Medulla oblongata (tissue), 1 donor: ENCODE measurements at regions not wholly inside any gene's neighbourhood (a gene's known extent, or its start where the extent isn't known, plus 50 kb on each side); places are given as distances from the start of the nearest gene placed in this dataset.

ENCODE experiments used
- DNase-seq: peaks from one replicate; pipeline ENCODE4 v3.0.0-alpha.2; 2015; ENCODE audit errors: extremely low spot score

DNA sequence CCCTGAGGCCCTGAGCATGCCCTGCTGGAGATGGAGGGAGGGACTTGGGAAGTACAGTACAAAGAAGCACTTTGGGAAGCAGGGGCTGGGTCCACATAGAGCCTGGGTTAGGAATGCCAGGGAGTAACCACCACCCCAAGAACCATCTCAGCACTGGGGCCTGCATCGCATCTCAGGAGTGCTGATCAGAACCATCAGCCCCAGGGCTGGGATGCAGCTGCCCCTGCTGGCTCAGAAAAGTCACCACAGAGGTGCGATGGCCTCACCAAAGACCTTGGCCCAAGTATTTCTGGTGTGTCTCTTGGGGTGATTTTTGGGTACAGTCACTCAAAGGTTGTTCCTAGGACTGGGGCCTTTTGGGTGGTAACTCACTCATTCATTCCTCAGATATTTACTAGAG, 236.8 kb upstream of the MVB12B start:
- DNase-seq: no peak

DNA sequence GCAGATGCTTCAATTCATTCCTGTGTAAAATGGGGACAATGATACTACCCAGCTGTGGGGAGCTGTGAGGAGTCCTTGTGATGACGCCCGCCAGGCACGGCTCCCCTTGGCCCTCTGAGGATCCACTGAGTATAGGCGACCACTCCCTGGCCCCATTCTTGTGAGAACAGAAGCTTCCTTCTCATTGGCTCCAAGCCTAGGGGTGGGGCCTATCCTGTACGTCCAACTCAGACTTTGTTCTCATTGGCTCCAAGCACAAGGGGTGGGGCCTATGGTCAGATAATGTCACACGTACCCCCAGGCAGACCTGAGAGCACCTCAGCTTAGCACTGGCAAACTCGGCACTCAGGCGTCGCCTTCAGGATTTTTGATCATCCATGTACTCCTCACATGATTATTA, 232.9 kb upstream of the MVB12B start:
- no peak for DNase-seq

DNA sequence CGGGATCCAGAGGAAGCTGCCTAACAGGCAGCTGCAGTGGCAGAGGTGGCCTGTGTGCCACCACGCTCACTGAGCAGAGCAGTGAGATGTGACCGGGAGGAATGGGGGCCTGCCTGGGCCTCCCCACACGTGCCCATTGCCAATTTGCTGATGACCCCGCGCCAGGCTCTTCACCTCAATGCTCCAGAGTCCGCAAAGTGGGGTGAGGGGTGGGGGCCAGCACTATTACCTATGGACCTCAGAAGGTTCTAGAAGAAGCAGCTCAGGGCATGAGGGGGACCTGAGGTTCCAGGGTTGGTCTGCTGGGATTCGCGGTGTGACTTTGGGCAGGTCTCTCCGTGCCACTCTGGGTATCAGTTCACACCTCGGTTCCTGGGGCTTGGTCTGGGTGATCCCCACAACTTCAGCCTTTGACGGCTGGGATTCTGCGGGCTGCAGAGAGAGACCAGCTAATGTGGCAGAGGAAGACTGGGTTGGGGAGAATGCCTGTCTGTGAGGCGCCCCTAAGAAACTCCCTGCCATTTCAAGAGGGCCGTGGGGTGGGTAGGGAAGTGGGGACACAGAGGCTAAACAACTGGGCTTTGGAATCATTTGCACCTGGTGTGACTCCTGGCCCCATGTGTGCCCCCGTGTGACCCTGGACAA, 231.0 kb upstream of the MVB12B start:
- no peak for DNase-seq

DNA sequence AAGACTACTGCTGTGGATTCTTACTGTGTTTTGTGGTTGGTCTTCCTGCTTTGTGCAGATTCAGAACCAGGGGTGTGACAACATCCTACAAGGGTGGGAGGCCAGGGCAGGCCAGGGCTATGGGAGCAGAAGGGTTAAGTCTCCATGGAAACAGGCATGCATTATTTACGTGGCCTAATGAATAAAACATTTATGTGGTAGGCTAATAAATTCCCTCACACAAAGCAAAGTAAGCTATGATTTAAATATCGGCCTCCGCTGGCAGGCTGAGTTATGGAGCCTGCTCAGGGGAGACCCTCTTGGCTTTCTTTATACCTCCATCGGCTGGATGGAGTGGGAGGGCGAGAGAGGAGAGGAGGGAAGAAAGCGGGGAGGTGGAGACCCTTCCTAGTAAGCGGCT, 230.3 kb upstream of the MVB12B start:
- no peak for DNase-seq

DNA sequence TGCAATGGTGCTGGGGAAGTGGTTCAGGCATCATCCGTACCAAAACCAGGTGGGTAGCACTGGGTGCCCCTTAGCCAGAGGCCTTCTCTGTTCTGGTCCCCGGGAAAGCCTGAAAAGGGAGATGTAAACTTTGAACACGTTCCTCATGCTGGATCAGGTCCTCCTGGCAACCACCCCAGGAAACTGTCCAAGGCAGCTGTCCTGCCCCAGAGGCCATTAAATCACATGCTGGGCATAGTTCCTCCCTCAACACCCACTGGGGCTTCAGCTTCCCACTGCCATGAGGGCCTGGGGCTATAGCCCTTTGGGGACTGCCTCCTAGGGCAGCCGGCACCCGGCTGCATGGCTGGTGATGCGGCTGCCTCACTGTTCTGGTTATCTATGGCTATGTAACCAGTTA, 228.9 kb upstream of the MVB12B start:
- DNase-seq: no peak

DNA sequence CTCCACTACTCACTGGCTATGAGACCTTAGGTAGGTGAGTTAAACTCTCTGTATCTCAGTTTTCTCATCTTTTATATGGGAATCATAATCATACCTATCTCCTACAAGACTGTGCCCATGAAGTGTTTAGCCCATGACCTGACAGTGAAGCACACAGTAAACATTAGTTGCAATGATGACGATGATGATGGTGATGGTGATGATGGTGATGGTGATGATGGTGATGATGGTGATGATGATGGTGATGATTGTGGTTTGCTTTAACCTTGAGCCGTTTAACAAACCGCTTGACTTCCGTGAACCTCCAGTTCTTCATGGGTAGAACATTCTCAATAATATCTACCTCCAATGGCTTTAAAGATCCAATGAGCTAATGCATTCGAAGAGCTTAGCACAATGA, 220.2 kb upstream of the MVB12B start:
- DNase-seq: no peak

DNA sequence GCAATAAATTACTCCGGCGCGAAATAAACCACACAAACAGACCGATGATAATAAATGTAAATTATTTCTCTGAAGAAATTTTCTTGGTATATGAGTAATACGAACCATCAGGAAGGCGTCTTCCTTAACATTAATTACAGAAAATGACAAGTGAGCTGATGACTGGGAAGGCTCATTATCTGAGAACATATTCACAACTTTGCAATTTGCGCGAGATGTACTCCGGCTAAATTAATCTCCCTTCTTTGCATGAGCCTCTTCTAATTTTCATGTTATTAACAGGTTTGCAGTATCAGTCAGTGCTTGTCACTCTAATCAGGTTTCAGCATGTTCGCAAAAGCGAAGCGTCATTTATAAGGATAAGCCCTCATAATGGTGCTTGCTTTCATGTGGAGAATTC, 218.9 kb upstream of the MVB12B start:
- DNase-seq: no peak

DNA sequence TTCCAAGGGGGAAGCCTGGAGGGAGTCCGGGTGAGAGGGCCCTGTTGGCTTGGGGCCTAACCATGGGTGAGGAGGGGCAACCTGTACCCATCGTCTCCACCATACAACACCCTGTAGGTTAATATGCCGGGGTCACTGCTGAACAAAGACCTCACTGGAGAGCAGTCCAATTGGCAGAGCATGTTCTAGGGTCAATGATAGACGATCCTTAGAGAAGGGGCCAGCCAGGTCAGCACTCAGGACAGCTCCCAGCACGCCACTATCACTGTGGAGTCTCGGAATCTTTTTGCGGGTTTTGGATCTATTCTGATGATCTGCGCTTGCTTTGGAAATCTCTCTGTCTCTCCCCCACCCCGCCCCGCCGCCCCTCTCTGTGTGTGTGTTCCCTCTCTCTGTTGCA, 218.4 kb upstream of the MVB12B start:
- no peak for DNase-seq

DNA sequence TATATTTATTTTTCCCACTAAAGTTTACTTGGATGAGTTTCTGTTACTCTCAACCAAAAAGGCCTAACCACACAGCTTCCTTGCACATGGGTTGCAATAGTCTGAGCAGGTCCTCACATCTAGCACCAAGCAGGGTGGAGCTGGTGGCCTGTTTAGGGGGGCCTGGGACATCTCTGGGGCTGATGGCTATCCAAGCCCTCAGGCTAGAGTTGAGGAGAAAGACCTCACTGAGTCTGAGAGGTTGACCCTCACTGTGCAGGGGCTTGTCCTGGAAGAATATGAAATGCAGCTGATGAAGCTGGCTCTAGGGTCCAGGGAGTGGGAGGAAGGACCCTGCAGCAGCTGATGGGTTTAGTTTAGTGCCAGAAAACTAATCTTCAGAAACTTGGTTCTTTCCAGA, 217.1 kb upstream of the MVB12B start:
- no peak for DNase-seq

DNA sequence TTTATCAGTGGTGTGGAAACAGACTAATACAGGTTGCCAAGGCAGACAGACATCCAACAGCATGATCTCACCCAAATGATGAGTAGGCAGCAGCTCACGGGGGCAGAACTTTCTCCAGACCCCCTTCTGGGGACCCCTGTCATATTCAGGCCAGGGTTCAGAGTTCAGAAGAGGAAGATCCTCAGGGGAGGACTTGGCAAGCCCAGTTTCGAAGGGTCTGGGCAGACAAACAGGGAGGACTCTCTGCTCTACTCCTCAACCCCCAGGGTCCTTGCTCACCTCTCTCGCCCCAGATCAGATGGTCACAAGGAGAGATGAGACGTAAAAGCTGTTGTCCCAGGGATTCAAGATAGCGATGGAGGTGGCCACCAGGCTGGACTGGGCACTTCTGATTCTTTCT, 215.1 kb upstream of the MVB12B start:
- no peak for DNase-seq

DNA sequence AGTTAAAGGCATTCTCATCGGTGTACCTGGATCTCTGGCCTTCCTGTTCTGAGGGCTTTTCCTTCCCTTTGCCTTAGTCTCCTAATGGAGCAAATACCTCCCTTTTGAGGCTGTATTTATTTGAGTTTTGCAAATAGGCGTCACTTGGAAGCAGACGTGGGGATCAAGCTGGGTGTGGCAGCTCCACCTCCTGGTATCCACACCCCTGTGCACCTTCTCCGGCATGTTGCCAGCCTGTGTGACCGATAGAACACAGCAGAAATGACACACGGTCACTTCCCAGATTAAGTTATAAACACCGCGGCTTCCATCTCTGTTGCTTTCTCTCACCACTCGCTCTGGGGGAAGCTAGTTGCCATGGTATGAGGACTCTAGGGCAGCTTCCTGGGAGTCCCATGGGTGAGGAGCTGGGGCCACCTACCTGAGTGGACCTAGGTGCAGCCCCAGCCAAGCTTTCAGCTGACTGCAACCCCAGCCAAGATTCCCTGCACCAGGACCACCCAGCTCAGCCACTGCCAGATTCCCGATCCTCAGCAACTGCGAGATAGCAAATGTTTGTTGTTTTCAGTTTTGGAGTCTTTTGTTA, 214.4 kb upstream of the MVB12B start:
- no peak for DNase-seq

DNA sequence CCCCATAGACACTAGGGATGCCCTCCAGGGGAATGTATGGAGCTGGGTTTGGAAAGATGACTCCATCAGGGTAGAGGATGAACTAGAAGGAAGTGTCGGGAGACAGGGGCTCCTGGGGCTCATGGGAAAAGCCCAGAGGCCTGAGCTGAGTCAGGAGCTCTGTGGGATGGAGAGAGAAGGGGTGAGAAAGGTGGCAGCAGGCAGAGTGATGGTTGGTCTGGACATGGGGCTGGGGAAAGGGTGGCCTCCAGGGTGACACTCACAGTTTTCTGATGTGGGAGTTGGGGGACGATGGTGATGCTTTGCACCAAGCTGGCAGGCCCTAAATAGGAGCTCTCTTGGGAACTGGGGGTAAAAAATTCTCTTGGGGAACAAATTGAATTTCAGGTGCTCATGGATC, 213.5 kb upstream of the MVB12B start:
- DNase-seq: no peak

DNA sequence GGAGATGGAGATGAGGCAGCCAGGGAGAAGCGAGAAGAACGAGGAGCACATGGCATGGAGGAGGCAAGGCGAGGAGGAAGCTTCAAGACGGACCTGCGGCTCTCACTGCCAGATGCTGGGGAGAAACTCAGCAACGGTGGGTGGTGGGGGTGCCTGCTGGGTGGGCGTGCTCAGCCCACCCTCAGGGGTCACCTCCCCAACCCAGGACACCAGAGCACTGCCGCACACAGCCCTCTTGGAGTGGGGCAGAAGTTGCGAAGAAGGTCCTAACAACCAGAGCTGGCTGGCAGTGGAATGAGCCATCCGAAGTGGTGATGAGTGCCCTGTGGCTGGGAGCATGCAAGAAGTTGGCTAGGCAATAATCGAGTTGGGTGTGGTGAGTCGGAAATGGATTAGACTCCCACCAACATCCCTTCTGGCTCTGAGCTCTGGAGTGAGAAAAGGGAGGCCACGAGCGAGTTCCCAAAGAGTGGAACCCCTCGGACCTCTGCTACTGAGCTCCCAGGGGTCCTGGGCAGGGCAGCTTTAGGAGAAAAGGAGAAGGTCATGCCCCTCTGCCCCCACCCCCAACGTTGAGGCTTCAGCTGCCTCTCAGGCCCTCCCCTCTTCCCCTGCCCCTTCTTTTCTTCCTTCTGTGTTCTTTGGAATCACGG, 212.7 kb upstream of the MVB12B start:
- DNase-seq: no peak

DNA sequence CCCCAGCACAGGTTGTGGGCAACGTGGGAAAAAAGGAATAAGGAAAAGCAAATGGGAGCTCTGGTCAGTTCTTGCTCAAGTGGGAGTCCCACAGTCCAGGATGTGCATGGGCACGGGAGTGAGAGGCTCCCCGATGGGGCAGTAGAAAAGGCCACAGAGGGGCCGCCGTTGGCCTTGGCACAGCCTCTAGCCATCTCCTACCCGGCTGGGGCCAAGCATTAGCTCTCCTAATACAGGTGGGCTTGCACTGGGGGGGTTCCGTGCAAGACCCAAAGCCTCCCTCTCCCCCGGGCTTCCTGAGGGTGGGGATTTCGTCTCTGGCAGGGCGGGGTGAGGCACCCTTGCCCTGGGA, 212.2 kb upstream of the MVB12B start:
- no peak for DNase-seq

DNA sequence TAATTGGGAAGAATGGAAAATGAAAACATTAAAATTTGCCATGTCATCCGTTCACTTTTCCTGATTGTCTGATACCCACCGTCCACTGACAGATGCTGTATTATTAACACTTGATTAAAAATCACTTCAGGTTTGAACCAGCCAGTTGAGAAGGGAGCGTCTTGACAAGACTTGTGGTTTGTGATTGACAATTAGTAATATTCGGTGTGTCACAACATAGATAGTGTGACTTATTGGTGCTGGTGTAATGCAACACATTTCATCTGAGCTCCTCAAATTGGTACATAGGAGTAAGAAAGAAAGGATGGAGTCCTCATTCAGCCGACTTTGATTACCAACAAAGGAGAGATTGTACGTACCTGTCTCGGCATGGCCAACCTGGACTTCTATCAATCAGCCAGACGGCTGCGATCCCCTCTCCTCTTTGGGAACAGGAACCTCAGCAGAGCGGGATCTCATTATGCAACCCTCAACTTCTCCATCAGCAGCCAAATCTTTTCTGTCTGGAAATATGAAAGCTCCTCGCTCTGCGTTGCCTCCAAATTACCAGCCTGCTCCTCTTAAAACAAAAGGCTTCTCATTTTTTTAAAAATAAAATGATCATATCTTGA, 211.7 kb upstream of the MVB12B start:
- DNase-seq: no peak

DNA sequence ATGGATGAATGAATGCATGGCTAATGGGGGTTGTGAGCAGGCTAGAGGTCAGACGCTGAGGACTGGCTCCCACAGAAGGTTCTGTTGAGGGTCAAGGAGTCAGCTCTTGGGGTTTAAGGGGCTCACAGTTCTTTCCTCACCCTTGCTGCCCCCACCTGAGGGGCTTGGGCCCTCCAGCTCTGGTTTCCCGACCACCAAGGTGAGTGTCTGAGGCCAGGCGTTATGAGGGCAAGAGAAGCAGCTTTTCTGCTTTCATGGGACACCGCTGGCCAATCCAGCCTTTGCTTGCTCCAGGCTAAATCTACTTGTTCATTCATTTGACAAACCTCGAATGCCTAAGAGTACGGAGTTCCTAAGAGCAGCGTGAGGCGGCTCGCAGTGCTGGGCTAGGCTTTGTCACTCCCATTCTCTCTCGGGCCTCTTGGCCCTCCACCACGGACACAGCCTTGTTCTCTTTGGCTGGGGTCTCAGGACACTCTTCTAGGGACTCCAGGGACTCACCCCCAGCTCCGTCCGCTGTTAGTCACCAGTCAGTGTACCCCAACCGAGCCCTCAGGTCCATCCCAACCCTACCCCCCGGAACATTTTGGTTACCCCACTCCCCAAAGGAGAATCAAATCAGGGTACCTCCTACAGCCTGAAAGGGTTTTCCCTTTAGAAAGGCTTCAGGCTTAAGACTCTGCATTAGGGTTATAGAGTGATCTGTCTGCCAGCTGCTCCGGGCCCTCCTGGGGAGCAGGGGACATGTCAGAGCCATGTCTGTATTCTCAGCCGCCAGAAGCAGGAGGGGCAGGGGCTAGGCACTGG, 210.1 kb upstream of the MVB12B start:
- no peak for DNase-seq

DNA sequence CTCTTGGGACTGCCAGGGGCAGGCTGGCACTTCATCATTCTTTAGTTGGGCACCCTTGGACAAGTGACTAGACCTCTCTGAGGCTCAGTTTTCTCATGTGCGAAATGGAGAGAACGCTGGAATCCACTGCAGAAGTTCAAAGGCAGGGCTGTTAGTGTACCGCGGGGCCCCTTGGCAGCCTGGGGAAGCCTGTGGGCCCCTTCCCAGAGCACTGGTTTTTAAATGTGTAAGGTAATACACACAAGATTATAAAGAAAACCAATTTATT, 209.5 kb upstream of the MVB12B start:
- DNase-seq: no peak

DNA sequence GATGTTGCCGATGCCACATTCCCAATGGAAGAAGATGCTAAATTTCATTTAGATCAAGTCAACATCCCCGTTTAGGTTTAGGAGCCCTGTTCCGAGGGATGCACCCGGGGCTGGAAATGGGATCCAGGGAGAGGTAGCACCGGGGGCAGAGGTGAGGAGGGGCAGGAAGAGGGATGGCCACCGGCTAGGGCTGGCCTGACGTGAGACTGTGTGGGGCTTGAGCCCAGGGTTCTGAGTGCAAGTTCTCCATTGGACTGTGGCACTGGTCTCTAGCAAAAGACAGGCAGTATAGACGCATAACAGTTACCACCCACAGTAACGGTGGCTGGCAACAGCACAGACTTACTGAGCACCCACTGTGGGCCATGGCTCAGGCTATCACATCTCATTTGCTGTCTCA, 209.0 kb upstream of the MVB12B start:
- no peak for DNase-seq

DNA sequence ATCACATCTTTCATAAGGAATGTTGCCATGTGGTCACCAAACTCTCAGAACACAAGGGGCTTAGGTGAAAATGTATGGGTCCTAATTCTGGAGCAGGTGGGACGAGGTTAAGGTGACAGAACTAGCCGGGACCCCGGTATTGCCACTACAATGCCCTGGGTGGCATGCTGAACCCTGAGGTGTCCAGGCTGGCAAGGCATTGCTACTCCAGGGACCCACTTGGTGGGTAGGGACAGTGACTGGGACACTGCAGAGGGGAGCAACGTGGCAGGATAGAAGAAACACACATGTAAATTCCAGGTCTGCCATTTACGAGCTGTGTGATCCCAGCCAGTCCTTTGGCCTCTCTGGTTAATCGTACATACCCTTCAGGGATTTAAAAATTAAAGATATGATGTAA, 206.9 kb upstream of the MVB12B start:
- no peak for DNase-seq

DNA sequence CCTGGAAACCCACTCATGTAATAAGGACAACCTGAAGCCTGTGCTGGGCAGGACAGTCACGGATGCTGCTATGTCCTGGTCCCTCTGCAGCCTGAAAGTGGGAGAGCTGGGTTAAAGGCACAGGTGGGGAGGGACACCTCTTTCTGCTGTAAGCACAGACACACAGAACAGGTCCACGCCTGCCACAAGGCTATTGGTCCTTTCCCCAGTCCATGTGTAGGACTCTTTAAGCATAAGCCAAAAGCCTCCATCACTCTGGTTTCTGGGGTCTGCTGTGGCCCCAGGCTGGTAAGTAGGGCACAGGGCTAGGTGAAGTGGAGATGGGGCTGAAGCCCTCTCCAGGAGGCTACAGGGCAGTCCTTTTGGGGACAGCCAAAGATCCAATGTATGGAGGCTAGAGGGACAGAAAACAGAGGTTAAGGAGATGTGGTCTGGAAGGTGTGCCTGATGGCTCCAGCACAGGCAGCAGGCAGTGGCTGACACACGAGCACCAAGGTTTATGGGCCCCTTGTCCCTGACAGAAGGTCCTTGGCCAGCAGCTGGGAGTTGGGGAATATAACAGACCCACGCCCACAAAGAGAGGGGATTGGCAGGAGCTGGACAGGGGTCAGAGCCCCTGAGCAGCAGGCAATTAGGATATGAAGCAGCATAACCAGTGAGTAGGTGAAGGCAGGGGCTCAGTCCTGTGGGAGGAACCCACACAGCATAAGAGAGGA, 203.6 kb upstream of the MVB12B start:
- DNase-seq: no peak

DNA sequence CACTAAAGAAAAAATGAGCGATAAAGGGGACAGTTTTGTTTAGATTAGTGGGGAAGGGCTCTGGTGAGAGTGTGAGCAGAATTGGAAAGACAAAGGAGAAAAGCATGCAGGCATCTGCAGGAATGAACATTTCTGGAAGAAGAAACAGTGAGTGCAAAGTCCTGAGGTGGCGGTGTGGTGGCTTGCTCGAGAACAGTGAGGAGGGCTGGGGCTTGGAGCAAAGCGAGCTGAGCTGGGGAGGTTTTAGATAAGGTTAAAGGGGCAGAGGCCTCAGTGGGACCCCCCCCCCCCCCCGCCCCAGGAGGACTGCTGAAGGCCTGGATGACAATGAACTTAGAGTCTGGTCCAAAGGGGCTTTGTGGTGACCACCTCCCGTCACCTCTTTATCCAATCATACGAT, 202.7 kb upstream of the MVB12B start:
- no peak for DNase-seq

DNA sequence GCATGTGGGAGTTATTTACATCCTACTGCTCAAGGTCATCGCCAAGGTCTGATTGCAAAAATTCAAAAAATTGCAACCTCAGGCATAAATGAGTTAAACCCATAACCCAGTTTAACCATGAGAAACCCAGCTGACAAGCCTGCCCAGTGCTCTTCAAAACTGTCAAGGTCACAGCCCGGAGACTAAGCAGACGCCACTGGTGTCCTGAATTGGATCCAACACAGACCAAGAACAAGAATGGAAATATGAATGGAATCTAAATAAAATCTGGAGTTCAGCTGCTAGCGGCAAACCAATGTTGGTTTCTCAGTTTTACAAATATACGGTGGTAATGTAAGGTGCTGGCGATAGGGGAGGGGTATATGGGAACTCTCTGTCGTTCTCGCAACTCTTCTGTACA, 201.5 kb upstream of the MVB12B start:
- DNase-seq: no peak
